ENCODE measurements at regions not wholly inside any gene's neighbourhood (a gene's known extent, or its start where the extent isn't known, plus 50 kb on each side); places are given as distances from the start of the nearest gene placed in this dataset.
"Not testable (repeated sequence)": the region's sequence is repeated elsewhere in the genome, so short reads cannot be mapped to it uniquely, and the experiment has no call there.

DNA sequence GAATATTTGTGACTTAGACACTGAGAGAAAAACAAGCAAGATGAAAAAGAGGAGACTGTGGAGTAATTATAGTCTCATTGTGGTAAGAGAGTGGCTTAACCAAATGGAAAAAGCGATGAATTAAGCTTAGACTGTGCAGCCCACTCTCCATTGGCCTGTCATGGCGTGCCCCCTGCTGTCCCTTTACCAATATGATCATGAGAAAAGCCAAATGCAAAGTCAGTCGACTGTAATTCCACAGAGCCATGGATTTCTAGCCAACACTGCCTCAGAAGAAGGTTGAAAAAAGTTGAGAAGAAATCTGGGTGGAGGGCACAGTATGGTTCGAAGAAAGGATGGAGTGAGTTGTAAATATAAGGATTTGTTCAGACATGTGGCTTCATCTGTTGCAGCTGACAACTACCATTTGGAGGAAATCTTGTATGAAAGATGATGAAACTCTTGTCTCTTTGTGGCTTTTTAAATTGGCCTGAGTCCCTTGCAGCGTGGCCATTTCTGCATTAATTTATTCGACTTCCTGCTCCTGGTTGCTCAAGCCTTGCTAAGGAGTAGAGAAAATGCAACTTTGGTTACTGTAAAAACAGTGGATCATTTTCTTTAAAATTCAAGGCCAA, 251.4 kb downstream of the DOK5 start:
- no peak for ATAC-seq (ENCODE audit: low read depth)
- ChIA-PET POLR2A (no interaction called here), CTCF (no interaction called here)
- Histone ChIP-seq H3K9ac (ENCODE audit: low read length) (no peak overlapping the region), H2AFZ (ENCODE audit: insufficient read depth, low read depth, low read length, poor library complexity, severe bottlenecking) (no peak overlapping the region), H3K27me3 (replicated peaks in 1 of 4; ENCODE audit: control extremely low read depth in 1 of 4, control insufficient read depth in 3 of 4, insufficient read depth in 4 of 4, low read length in 3 of 4) (no peaks in the 10 kb centered on the region), H3K4me3 (ENCODE audit: control extremely low read depth in 1 of 5, extremely low read depth in 1 of 5, insufficient read depth in 1 of 5, low read depth in 2 of 5, low read length in 4 of 5) (no peak overlapping the region), H3K9me3 (ENCODE audit: control extremely low read depth in 1 of 3, control insufficient read depth in 2 of 3, insufficient read depth in 1 of 3, low read length in 2 of 3) (peaks cover 0 to 3% (median 0%) of the 10 kb centered on the region in 3 donors), H3K4me1 (ENCODE audit: control insufficient read depth in 2 of 2, insufficient read depth in 2 of 2, low read length in 2 of 2) (no peaks in the 10 kb centered on the region), H3K4me2 (replicated peaks; ENCODE audit: low read depth, low read length, poor library complexity, severe bottlenecking) (no peak overlapping the region), H4K20me1 (ENCODE audit: control insufficient read depth, insufficient read depth, low read length, poor library complexity, severe bottlenecking) (no peaks in the 10 kb centered on the region), H3K79me2 (ENCODE audit: control insufficient read depth, insufficient read depth, low read length) (no peaks in the 10 kb centered on the region), H3K36me3 (replicated peaks in 1 of 2; ENCODE audit: control extremely low read depth in 1 of 2, control insufficient read depth in 1 of 2, extremely low read depth in 1 of 2, insufficient read depth in 2 of 2, low read length in 1 of 2) (no peaks in the 10 kb centered on the region), H3K27ac (ENCODE audit: low read length in 2 of 2) (no peak overlapping the region)
- H3K27ac Mint-ChIP-seq: no peak overlapping the region
- no peaks in the 10 kb centered on the region for H3K4me1 Mint-ChIP-seq
- intact Hi-C loops (cut with micrococcal nuclease): no loop called here
- 68% methylated on average over 4 of the region's 6 CpGs for WGBS (ENCODE audit: insufficient coverage)
- no peak overlapping the region for H3K4me3 Mint-ChIP-seq
- no peaks in the 10 kb centered on the region for H3K27me3 Mint-ChIP-seq
- TF ChIP-seq EZH2 (IDR thresholded peaks at IDR 0.05; ENCODE audit: borderline replicate concordance, insufficient read depth, low read depth, low read length, poor library complexity, severe bottlenecking): no peak
- TF ChIP-seq, protein P1, sequence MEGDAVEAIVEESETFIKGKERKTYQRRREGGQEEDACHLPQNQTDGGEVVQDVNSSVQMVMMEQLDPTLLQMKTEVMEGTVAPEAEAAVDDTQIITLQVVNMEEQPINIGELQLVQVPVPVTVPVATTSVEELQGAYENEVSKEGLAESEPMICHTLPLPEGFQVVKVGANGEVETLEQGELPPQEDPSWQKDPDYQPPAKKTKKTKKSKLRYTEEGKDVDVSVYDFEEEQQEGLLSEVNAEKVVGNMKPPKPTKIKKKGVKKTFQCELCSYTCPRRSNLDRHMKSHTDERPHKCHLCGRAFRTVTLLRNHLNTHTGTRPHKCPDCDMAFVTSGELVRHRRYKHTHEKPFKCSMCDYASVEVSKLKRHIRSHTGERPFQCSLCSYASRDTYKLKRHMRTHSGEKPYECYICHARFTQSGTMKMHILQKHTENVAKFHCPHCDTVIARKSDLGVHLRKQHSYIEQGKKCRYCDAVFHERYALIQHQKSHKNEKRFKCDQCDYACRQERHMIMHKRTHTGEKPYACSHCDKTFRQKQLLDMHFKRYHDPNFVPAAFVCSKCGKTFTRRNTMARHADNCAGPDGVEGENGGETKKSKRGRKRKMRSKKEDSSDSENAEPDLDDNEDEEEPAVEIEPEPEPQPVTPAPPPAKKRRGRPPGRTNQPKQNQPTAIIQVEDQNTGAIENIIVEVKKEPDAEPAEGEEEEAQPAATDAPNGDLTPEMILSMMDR (IDR thresholded peaks at IDR 0.05): no peak
- no peaks in the 10 kb centered on the region for H3K9me3 Mint-ChIP-seq (ENCODE audit: insufficient read depth)
- no peak for DNase-seq

DNA sequence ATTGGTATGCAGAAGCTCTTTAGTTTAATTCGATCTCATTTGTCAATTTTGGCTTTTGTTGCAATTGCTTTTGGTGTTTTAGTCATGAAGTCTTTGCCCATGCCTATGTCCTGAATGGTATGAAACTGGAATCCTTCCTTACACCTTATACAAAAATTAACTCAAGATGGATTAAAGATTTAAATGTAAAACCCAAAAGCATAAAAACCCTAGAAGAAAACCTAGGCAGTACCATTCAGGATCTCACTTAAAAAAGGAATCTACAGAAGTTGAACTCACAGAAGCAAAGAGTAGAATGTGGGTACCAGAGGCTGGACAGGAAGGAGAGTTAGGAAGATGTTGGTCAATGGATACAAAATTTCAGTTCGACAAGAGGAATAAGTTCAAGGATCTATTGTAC, 249.9 kb downstream of the DOK5 start:
- DNase-seq; H3K4me3 ChIP-seq (ENCODE audit: control extremely low read depth in 1 of 5, extremely low read depth in 1 of 5, insufficient read depth in 1 of 5, low read depth in 2 of 5, low read length in 4 of 5); intact Hi-C loops (cut with micrococcal nuclease); H3K4me2 ChIP-seq (replicated peaks; ENCODE audit: low read depth, low read length, poor library complexity, severe bottlenecking); H3K27ac Mint-ChIP-seq; H4K20me1 ChIP-seq (ENCODE audit: control insufficient read depth, insufficient read depth, low read length, poor library complexity, severe bottlenecking); H3K27ac ChIP-seq (ENCODE audit: low read length in 2 of 2); H3K4me3 Mint-ChIP-seq; H3K9me3 Mint-ChIP-seq (ENCODE audit: insufficient read depth); H3K27me3 Mint-ChIP-seq; POLR2A ChIA-PET; ATAC-seq (ENCODE audit: low read depth); H3K4me1 Mint-ChIP-seq; H3K27me3 ChIP-seq (replicated peaks in 1 of 4; ENCODE audit: control extremely low read depth in 1 of 4, control insufficient read depth in 3 of 4, insufficient read depth in 4 of 4, low read length in 3 of 4); H3K36me3 ChIP-seq (replicated peaks in 1 of 2; ENCODE audit: control extremely low read depth in 1 of 2, control insufficient read depth in 1 of 2, extremely low read depth in 1 of 2, insufficient read depth in 2 of 2, low read length in 1 of 2); CTCF ChIA-PET; H3K9ac ChIP-seq (ENCODE audit: low read length); H3K79me2 ChIP-seq (ENCODE audit: control insufficient read depth, insufficient read depth, low read length); H3K4me1 ChIP-seq (ENCODE audit: control insufficient read depth in 2 of 2, insufficient read depth in 2 of 2, low read length in 2 of 2); H3K9me3 ChIP-seq (ENCODE audit: control extremely low read depth in 1 of 3, control insufficient read depth in 2 of 3, insufficient read depth in 1 of 3, low read length in 2 of 3); H2AFZ ChIP-seq (ENCODE audit: insufficient read depth, low read depth, low read length, poor library complexity, severe bottlenecking): not testable (repeated sequence)
- WGBS (ENCODE audit: insufficient coverage): no CpG with 5 or more reads among the region's 2 CpGs
